Frontal cortex (tissue), 3 donors: ENCODE measurements at regions not wholly inside any gene's neighbourhood (a gene's known extent, or its start where the extent isn't known, plus 50 kb on each side); places are given as distances from the start of the nearest gene placed in this dataset.

ENCODE experiments used
- DNase-seq, 2 donors: peaks; one replicate each; pipeline ENCODE4 v3.0.0; 2012; ENCODE audit warnings: low spot score in 2 of 2
- FAIRE-seq: peaks from 2 replicates; lab custom pipeline; 2012; peaks lifted over from hg19 to GRCh38; lab: Jason Lieb, UNC
- donor health status: control.
- donor health status: control.
- donor health status: control.

DNA sequence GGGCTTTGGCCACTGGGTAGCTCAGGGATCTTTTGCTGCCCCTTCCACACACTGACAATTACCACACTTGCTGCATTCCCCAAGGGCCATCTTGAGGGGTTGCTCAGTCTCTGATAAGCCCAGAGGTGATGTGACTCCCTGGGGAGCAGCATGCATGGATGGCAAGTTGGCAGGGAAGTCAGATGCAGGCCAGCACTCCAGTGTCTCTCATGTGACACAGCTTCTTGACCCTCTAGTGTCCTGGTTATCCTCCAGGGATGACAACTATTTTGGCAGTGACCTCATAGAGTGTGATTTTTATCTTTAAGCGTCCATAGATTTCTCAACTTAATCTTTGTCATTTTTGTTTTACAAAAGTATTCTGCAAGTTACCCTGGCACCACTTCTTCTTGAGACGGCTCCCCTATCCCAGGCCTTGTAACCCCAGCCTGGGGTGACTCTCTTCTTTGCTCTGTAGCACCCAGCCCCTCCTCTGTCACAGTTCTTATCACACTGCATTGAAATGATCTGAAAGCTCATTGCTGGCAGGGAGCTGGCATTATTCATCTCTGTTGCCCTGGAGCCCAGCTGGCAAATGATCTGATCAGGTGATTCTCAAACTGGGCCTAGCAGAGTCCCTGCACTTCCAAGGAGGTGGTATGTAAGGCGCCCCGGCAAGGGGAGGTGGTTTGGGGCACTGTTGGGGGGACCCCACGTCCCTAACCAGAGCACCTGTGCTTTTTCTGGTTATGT is 72.6 kb downstream of the TENT5C start:
- FAIRE-seq (no peak), DNase-seq (no peak)

DNA sequence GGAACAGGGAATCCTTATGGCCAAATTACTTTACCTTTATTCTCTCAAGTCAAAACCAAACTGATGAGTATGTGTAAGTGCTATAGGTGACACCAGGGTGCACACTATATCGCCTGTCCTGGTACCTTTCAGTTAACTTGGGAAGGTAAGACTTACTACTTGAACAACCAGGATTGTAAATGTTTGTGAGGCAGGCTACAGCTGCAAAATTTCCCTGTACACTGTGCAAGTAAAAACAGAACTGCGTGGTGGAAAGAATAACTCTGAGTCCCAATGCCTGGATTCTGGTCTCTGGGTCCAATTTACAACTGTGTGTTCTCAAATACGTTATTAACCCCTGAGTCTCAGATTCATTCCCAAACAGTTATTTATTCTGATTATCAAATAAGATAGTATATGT is 73.5 kb downstream of the TENT5C start:
- FAIRE-seq, result no peak
- no peak for DNase-seq

DNA sequence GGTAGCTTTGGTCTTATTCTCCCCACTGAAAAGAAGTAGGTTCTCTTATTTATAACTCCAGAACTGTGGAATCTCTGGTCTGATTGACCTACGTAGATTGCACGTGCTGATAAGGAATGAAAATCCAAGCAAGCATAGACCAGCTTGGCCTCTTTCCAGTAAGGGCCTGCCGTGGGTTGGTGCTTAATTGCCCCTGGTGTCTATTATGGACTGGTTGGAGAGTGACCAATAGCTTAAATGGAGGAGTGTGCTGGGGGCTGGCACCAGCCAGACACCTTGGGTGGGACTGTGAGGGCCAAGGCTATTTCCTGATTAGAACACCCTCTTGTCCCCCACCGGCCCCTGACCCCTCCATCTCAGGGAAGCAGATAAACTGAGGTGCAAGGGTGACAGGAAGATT is 74.0 kb downstream of the TENT5C start:
- FAIRE-seq (no peak), DNase-seq (no peak)

DNA sequence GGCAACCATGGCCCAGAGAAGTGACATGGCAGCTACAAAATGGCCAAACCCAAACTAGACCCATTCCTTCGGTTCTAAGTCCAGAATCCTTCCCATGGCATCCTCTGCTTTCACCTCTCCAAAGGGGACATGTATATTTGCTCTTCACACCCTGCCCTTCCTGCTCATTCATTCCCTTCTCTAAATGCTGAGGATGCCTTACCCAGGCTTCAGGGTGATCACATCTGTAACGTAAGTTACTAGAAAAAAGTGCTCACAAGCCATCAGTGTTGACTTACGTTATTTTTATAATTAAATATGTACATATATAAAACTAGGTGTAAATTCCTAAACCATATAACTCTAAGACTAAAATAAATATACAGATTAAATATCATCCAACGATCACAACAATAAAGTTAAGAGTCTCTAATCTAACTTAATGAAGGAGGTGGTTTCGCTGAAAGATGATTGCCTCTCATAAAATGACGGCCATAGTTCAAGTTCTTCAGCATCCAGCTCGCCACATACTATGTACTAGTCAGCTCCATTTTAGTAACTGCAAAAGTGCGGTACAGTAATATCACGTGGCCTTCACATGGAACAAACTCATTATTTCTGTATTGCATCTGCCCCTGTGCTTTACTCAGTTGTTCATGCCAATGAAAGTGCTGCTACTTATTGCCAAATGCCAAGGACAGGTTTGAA is 74.6 kb downstream of the TENT5C start:
- FAIRE-seq, result no peak
- no peak for DNase-seq

DNA sequence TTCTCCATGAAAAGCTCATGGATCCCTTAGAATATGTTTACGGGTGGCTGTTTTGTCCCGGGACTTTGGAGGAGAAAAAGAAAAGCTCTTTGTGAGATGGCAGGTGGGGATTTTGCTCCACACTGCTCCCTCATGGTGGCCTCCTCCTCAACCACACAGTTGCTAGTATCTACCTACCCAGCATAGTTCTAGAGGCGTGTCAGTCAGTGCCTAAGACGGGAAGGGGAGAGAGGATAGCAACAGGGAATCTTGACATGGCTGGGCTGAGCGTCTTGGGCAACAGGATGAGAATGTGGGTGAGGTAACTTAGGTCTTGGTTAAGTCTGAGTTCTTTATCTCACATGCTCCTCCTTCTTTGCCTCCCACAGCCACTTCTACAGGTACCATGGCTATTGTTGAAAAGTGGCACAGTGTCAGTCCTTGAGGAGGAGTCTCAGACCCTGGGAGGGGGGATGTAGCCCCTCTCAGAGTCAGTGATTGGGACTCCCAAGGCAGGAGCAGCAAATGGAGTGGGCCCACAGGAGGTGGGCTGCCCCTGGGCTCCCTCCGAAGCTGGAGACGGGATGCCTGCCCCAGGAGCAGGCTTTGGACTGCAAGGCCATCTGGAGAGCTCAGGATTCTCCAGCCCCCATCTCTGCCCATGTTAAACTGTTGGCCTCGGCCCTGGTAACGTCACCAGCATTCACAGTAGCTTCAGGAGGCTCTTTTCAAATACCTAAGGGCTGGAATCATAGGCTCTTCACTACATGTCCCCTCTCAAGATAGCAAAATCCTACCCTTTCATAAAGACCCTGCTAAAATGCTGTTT is 75.4 kb downstream of the TENT5C start:
- DNase-seq (no peak), FAIRE-seq (no peak)

DNA sequence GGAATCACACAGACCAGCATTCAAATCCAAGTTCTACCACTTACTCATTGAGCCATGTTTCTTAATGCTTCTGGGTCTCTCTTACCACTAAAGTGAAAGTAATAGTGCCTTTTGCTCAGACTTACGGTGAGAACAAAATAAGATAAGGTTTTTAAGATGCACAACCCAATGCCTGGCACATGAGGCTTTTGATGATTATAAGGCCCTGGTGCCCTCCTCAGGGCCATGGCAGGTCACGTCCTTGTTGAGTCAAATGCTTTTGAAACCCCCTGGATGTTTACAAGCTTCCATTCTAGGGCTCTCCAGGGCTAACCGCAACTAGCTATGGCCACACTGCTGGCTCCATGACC is 76.0 kb downstream of the TENT5C start:
- no peak for FAIRE-seq
- no peak for DNase-seq

DNA sequence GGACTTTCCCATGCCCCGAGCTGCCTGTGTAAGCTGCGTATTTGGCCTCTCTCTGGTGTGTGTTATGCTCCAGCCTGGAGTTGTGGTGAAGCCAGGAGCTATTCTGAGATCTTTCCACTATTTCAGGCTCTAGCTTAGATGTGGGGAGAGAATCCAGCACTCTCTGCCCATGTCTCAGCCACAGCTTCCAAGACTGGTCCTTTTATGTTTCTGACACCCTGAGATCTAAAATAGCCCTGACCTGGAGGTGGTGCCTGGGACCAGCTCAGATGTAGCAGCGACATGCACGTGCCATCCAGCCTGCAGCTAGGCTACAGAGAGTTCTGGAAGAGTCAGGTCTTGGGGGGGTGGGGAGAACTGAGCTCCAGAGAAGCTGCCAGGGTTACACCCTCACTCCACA is 76.5 kb downstream of the TENT5C start:
- DNase-seq, result peak in 1 of 2 donors; percentile 19
- FAIRE-seq, result no peak

DNA sequence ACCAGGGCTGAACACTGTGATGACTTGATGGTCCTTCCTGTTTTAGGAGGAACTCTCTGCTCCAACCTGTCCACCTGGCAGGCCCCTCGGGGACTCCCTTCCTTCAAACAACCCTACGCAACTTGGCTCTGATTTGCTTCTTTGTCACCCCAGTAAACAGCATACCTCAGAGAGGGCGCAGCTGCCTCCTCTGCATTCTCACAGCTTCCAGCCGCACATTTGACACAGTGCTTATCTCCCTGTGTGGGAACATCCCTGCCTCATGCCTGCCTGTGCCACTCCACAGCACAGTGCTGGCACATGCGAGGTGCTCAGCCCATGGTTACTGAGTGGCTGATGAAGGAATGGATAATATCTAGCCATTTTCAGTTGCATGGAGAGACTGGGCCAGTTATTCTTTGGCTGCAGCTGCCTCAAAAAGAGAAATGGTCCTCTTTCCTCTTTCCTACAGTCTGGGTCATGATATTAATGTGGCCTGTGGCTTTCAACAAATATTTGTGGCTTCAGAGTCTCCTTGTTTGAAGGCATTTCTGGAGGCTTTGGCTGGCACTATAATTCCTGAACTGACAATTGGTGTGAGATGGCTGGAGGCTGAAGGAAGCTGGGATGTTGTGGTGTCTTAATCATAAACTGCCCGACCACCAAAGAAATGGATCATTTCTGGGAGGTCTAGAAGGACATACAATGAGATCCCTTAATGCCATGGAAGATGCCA is 77.9 kb downstream of the TENT5C start:
- DNase-seq, result no peak
- no peak for FAIRE-seq

DNA sequence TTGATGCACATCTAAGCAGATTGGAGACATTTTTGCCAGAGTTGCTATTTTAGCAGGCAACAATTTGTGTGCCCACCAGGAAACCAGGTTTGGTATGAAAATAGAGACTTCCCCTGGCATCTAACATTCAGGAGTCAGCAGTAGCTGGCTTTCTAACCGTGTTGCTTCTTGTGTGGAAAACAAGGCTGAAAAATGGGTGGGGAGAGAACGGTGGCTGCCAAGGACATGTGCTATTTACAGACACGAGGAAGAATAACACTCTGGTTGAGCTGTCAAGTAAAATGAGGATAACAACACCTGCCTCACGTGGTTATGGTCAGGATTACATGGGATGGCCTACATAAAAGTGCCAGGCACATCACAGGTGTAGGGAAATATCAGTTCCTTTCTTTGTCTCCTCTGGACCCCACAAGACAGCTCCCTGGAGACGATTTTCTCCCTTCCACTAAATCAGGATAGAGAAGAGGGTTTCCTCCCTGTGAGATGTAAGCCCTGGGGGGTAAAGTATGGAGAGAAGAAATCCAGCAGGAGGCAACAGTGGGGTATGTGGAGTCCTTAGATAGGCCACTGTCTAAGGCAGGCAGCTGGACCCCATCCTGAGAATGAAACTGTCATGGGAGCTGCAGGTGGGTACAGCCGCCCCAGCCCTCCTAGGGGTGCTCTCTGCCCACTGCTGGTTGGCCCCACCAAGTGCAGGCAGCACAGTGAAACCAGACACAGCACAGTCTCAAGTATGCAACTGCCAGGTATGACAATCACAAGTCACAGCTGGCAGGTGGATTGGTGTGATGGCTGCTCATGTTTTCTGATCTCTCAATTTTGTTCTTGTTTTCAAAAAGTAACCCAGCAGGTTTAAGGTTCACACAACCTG is 80.3 kb downstream of the TENT5C start:
- FAIRE-seq (no peak), DNase-seq (no peak)

DNA sequence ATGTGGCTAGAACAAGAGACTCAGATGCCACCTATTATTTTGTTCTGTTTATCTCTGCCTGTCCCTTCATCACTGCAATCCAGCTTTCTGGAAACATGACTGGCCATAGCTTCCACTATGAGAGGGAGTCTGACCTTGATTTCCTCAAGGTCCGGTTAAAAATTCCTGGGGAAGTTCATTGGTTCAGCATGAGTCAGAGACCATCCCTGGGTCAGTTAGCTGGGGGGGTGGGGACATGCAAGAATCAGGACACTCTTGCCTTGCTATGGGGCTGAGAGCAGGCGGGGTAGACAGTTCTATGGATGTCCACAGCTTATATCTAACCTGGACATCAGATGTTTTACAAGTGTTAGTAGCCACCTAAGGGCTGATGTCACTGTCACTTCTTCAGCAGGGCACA is 81.1 kb downstream of the TENT5C start:
- DNase-seq (no peak), FAIRE-seq (no peak)

DNA sequence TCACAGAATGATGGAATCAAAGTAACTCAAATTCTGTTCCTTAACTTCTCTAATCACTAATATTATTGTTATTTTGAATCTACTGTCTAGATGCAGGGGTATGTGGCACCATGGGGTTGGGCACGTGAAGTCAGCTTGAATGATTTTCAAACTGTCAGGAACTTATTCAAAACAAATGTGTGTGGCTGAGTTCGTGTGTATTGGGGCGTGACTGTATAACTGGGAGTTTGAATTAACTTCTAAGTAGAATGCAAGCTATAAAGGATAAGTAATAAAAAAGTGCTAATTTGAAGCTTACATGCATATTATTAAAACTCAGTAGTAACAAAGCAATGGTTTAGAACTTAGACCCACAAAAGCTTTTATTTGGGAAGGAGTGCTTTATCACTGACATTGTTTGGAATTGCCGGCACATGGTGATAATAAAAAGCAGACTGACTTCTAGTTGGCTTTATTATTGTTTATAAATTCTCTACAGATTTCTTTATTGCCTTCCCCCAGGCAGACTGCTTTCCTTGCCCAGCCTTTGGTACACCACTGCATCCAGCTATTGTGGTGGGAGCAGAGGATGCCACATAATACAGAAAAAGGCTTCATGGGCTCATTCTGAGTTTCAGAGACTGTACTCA is 84.3 kb downstream of the TENT5C start:
- FAIRE-seq (no peak), DNase-seq (no peak)

DNA sequence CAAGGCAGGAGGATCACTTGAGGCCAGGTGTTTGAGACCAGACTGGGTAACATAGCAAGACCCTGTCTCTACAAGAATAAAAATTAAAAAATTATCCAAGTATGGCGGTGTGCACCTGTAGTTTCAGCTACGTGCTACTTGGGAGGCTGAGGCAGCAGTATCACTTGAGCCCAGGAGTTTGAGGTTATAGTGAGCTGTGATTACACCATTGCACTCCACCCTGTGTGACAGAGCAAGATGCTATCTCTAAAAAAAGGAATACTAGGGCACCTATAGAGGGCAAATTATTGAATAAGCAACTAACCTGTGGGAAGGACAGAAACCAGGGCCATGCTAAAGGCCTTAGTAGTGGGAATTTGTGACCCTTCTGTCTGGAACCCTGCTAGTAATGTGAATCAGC is 86.1 kb downstream of the TENT5C start:
- DNase-seq (no peak), FAIRE-seq (no peak)

DNA sequence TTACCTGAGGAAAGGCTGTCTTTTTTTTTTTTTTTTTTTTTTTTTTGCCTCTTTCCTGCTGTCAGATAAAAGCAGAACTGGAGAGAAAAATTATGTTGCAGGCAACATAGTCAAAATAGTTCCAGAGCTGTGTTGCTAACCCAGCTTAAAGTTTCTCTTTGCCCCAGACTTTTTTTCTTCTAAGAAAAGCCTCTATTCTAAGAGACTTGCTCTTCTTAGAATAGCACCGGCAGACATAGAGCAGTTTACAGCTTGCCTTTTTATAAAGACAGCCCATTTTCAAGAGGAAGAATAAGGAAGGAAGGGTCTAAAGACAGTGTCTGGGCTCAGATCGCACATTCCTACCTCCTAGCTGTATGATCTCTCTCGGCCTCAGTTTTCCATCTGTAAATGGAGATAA is 88.7 kb downstream of the TENT5C start:
- DNase-seq (no peak), FAIRE-seq (no peak)

DNA sequence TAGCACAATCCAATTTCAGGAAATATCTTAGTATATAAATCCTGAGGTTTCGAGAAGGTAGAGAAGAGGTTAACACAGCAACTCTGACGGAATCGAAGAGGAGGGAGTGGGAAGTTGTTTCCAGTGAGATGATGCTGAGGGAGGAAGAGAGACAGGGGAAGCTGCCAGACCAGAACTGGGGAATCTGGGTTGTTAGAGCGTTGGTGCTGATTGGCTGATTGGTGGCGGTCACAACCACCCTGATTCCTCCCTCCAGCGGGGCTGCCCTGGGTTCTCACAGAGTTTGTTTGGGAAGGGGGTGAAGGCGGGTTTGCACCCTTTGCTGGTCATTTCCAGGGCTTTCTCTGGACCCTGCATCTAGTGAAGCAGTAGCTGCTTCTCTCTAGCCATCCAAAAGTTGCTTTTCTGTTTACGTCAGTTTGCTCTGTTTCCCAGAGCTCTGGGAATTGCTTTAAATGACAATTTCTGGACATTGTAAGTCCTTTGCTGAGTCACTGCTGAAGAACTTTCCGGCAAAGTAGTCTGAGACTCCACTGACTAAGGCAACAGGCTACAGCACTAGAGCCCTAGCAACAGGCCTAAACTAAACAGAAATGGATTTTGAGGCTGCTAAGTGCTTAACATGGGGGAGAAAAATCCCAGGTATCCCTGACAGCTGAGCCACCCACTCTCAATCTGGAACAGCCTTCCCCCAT is 90.1 kb downstream of the TENT5C start:
- FAIRE-seq, result no peak
- DNase-seq, result no peak

DNA sequence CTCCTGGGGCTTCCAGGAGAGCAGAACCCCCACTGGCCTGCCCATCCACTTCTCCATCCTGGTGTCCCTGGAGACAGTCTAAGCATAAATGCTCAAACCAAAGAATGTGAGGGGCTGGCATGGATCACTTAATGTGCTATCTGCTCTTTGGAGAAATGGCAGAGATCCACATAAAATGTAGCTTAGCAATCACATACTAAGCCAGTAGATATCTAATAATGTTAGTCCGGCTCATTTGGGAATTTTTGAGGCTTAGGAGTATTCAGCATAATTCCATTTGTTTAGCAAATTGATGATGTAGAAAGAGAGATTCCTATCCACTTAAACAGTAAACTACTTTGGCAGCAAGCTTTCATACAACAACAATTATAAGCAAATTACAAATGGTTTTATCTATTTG is 90.7 kb downstream of the TENT5C start:
- FAIRE-seq, result no peak
- DNase-seq, result no peak

DNA sequence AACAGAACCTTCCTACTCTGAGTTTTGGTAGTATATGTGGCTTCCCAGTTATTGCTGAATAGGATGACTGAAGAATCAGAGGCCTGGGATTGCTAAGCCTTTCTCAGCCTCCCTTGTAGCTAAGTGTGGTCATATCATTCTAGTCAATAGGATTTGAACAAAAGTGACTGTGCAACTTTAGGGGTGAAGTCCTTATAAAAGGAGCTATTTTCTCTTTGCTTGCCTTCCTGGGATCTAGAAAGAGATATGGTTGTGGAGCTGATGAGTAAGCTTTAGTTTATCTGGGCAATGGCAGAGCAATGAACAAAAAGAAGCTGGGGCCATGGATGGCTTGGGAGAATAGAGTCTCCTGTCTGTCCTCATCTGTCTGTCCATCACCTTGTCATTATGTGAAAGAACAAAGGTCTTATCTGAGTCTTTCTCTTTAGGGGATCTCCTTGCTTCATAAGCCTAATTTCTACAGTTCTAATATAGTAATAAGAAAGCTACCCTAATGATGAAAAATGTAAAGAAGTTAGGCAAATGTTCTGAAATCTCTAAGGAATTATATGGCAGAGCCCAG is 91.5 kb downstream of the TENT5C start:
- FAIRE-seq, result no peak

DNA sequence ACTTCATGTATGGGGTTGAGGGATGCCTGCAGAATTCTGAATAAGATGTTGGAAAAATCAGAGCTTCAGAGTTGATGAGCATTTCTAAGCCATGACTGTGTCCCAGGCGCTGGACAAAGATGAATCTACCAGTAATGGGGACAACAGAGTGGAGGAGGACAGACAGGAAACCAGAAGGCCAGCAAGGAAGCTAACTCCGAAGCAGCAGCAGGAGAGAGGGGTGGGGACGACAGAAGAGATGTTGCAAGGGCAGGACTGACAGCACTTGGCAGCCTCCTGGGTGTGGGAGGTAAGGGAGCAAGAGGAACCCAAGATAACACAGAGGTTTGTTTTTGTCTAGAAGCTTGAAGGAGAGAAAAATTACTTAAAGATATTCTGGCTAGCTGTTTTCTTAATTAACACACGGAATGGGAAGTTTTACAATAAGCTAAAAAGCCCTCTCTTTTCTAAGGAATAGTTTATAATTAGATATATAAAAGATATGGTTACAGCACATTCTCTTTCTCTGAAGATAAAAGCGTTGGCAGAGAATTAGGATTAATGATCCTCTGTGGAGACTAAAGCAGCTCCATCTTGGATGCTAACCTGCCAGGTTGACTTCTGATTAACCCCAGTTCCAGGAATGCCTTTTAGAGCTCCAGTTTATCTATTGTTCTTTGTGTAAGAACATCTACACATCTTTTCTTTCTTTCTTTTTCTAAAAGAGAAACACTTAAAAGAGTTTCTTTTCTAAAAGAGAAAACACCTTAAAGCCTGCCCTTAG is 92.7 kb downstream of the TENT5C start:
- DNase-seq (no peak), FAIRE-seq (no peak)

More for the DNA sequence above, 91.5 kb downstream of the TENT5C start:
- DNase-seq, result no peak
